ENCODE measurements at regions not wholly inside any gene's neighbourhood (a gene's known extent, or its start where the extent isn't known, plus 50 kb on each side); places are given as distances from the start of the nearest gene placed in this dataset.
A peak's percentile ranks its signal among the peaks of the same experiment; 100 is the strongest.
"Not testable (repeated sequence)": the region's sequence is repeated elsewhere in the genome, so short reads cannot be mapped to it uniquely, and the experiment has no call there.

DNA sequence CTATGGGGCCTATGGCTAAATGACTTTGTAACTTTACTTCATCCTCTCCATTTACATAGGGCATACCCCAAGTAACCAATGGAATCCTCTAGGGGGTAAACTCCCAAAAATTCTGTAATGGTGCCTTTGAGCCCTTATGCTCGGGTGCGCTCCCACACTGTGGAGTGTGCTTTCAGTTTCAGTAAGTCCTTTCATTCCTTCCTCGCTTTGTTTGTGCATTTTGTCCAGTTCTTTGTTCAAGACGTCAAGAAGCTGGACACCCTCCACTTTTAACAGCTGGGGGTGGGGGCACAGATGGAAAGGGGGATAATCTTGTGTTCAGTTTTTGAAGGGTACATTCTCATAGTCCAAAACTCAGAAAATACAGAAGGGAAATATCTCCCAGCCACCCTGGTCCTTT lies 84.4 kb upstream of the C2CD4B start:
- no peaks in the 10 kb centered on the region for H3K36me3 ChIP-seq
- TF ChIP-seq, protein P1, sequence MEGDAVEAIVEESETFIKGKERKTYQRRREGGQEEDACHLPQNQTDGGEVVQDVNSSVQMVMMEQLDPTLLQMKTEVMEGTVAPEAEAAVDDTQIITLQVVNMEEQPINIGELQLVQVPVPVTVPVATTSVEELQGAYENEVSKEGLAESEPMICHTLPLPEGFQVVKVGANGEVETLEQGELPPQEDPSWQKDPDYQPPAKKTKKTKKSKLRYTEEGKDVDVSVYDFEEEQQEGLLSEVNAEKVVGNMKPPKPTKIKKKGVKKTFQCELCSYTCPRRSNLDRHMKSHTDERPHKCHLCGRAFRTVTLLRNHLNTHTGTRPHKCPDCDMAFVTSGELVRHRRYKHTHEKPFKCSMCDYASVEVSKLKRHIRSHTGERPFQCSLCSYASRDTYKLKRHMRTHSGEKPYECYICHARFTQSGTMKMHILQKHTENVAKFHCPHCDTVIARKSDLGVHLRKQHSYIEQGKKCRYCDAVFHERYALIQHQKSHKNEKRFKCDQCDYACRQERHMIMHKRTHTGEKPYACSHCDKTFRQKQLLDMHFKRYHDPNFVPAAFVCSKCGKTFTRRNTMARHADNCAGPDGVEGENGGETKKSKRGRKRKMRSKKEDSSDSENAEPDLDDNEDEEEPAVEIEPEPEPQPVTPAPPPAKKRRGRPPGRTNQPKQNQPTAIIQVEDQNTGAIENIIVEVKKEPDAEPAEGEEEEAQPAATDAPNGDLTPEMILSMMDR (IDR thresholded peaks at IDR 0.05; ENCODE audit: low read depth, low read length), result no peak
- H3K9me3 ChIP-seq (ENCODE audit: severe bottlenecking), result no peaks in the 10 kb centered on the region
- H3K27me3 ChIP-seq (ENCODE audit: insufficient read depth, low read depth, severe bottlenecking), result no peaks in the 10 kb centered on the region
- no peak for DNase-seq
- no peak overlapping the region for H3K4me3 ChIP-seq (ENCODE audit: low read depth, low read length)
- no peak overlapping the region for H3K27ac ChIP-seq

DNA sequence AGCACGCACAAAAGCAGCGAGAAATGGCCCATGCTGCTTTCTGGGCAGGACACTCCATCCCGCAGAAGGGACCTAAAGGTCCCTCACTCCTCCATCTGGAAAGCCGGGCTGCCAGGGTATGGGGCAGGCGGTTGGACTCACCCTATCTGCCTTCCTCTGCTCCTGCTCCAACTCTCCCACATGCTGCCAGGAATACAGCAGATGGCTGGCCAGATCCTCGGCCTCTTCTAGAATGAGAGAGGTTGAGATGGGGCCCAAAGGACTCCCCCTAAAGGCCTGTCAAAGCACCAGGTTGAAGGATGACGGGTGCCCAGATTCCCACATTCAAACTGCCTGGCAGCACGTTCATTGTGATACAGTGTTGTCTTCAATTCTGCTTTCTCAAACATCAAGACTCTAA lies 85.1 kb upstream of the C2CD4B start:
- H3K27me3 ChIP-seq (ENCODE audit: insufficient read depth, low read depth, severe bottlenecking), result no peaks in the 10 kb centered on the region
- DNase-seq, result peak; percentile 15
- no peaks in the 10 kb centered on the region for H3K36me3 ChIP-seq
- H3K27ac ChIP-seq, result no peak overlapping the region
- H3K9me3 ChIP-seq (ENCODE audit: severe bottlenecking), result no peaks in the 10 kb centered on the region
- TF ChIP-seq, protein P1 (IDR thresholded peaks at IDR 0.05; ENCODE audit: low read depth, low read length), result 0 out of 2 replicates have a peak, but pooled peaks have one; percentile 5
- no peak overlapping the region for H3K4me3 ChIP-seq (ENCODE audit: low read depth, low read length)

DNA sequence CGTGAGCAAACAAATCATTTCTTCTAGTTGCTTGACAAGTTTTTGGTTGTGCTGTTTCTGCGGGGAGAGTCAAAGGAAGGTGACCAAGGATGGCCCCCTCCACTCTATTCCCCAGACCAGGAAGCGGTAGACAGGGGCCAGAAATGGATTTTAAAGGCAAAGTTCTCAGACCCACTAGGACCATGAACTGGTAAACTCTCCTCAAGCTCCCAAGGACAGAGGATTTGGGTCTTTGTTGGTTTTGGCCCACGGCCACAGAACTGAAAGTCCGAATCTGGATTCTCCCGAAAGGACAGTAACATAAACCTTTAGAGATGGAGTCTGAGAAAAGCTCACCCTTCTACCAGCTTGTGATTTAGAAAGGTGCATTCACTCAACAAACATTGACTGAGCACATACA lies 85.9 kb upstream of the C2CD4B start:
- Histone ChIP-seq H3K4me3 (ENCODE audit: low read depth, low read length) (no peak overlapping the region), H3K9me3 (ENCODE audit: severe bottlenecking) (no peaks in the 10 kb centered on the region), H3K27ac (no peak overlapping the region), H3K36me3 (no peaks in the 10 kb centered on the region), H3K27me3 (ENCODE audit: insufficient read depth, low read depth, severe bottlenecking) (no peaks in the 10 kb centered on the region)
- DNase-seq, result no peak
- TF ChIP-seq, protein P1 (IDR thresholded peaks at IDR 0.05; ENCODE audit: low read depth, low read length), result no peak

DNA sequence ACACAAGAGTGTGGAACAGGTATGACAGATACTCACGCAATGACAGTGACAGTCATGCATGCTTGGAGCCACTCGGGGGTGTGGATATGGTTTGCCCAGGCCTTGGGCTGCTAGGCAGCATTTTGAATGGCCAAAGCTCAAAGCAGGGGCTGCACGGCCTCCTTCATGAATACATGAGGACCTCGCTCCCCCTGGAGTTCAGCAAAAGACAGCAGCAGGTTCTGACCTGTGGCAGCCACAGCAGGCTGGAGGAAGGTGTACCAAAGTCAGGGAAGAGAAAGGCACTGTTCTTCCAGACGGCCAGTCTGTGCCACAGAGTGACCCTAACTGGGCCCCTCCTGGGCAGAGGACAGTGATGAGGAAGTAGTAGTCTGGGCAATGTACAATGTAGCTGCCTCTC lies 88.2 kb upstream of the C2CD4B start:
- H3K36me3 ChIP-seq, result no peaks in the 10 kb centered on the region
- H3K27me3 ChIP-seq (ENCODE audit: insufficient read depth, low read depth, severe bottlenecking), result no peaks in the 10 kb centered on the region
- no peak overlapping the region for H3K27ac ChIP-seq
- TF ChIP-seq, protein P1 (IDR thresholded peaks at IDR 0.05; ENCODE audit: low read depth, low read length), result peak; percentile 23; the same call in 1 of the 2 replicates
- DNase-seq, result peak; percentile 15
- peaks cover 2% of the 10 kb centered on the region for H3K9me3 ChIP-seq (ENCODE audit: severe bottlenecking)
- no peak overlapping the region for H3K4me3 ChIP-seq (ENCODE audit: low read depth, low read length)

DNA sequence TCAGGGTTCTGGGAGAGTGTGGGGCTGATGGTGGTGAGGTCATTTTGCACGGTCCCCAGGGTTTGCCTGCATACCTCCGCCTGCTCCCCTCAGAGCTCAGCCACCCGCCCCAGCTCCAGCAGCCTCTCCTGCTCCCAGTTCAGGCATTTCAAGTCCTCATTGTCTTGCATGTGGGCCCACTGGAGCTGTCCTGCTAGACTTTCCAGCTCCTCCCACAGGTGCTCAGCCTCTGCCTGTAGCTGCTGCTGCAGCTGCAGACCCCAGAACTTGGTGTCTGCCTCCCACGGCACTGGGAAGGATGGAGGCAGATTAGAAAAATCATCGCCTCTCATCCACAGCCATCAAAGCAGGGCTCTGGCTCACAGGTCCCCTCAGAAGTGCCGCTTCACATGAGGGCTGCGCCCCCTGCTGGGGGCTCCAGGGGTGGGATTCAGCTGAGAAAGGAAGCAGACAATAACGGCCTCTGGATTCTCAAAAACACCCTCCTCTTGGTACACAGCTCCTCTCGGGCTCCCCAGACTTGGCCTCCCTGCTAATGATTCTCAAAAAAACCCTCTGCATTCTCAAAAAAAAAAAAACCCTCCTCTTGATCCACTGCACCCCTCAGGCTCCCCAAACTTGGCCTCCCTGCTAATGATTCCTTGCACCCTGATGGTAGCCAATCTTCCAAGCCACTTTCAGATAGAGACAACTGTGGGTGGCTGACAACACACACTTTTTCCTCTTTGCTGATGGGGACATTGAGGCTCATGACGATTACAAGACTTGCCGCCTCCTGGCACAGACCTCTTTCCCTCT lies 89.3 kb upstream of the C2CD4B start:
- peak; percentile 85 for DNase-seq
- TF ChIP-seq, protein P1 (IDR thresholded peaks at IDR 0.05; ENCODE audit: low read depth, low read length), result peak; percentile 85
- H3K9me3 ChIP-seq (ENCODE audit: severe bottlenecking), result peaks cover 3% of the 10 kb centered on the region
- H3K27me3 ChIP-seq (ENCODE audit: insufficient read depth, low read depth, severe bottlenecking), result no peaks in the 10 kb centered on the region
- no peak overlapping the region for H3K4me3 ChIP-seq (ENCODE audit: low read depth, low read length)
- no peak overlapping the region for H3K27ac ChIP-seq
- no peaks in the 10 kb centered on the region for H3K36me3 ChIP-seq

DNA sequence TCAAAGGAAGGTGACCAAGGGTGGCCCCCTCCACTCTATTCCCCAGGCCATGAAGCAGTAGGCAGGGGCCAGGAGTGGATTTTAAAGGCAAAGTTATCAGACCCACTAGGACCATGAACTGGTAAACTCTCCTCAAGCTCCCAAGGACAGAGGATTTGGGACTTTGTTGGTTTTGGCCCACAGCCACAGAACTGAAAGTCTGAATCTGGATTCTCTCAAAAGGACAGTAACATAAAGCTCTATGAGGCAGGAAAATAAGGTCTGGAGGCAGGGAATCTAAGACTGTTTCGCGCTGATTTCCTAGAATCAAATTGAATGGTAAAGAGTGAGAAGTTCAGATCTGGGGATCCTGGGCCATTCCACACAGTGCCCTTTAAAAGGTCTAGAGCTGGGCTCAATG lies 91.3 kb upstream of the C2CD4B start:
- H3K27me3 ChIP-seq (ENCODE audit: insufficient read depth, low read depth, severe bottlenecking); H3K36me3 ChIP-seq; DNase-seq; H3K4me3 ChIP-seq (ENCODE audit: low read depth, low read length); H3K27ac ChIP-seq: not testable (repeated sequence)
- H3K9me3 ChIP-seq (ENCODE audit: severe bottlenecking), result peaks cover 15% of the 10 kb centered on the region

Measured in WERI-Rb-1 (cell line).